ENCODE measurements at regions not wholly inside any gene's neighbourhood (a gene's known extent, or its start where the extent isn't known, plus 50 kb on each side); places are given as distances from the start of the nearest gene placed in this dataset.

DNA sequence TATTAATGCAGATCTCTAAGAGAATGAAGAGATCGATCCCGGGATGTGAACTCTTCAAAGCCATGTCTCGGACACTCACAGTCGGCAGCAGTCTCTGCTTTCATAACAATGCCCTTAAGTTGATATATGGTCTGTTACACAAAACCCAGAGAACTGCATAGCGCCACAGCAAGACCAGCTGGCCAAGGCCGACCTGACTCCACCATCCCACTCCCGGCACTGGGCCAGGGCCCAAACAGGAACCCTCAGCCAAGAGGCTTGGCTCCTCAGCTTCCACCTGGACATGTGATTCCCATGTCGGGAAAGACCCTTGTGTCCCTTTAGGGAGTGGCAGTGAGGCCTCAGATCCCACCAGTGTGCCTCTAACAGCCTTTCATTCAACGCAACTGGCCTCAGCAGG is 106.6 kb upstream of the RNF32 start:
- no peak for TF ChIP-seq ZNF274 (IDR thresholded peaks at IDR 0.05; ENCODE audit: low read depth, low read length)
- no peak for TF ChIP-seq SUZ12 (IDR thresholded peaks at IDR 0.05; ENCODE audit: extremely low read depth, insufficient read depth, insufficient read length)
